ENCODE measurements at regions not wholly inside any gene's neighbourhood (a gene's known extent, or its start where the extent isn't known, plus 50 kb on each side); places are given as distances from the start of the nearest gene placed in this dataset.
"Not testable (repeated sequence)": the region's sequence is repeated elsewhere in the genome, so short reads cannot be mapped to it uniquely, and the experiment has no call there.

GRCh38 chr6:14547284-14547998, 429.9 kb downstream of the CD83 start:
- H3K4me3 ChIP-seq (ENCODE audit: low read depth, low read length): no peak overlapping the region
- TF ChIP-seq CTCF (conservative IDR thresholded peaks at IDR 0.05; ENCODE audit: low read depth, low read length): no peak
- no peak for DNase-seq (ENCODE audit: low read depth)

GRCh38 chr6:14549304-14549770, 431.8 kb downstream of the CD83 start:
- H3K4me3 ChIP-seq (ENCODE audit: low read depth, low read length): no peak overlapping the region
- TF ChIP-seq CTCF (conservative IDR thresholded peaks at IDR 0.05; ENCODE audit: low read depth, low read length): no peak
- DNase-seq (ENCODE audit: low read depth): no peak

GRCh38 chr6:14549871-14550270, 432.3 kb downstream of the CD83 start:
- DNase-seq (ENCODE audit: low read depth): no peak

GRCh38 chr6:14550410-14550809, 432.8 kb downstream of the CD83 start:
- no peak for DNase-seq (ENCODE audit: low read depth)
- H3K4me3 ChIP-seq (ENCODE audit: low read depth, low read length): no peak overlapping the region
- no peak for TF ChIP-seq CTCF (conservative IDR thresholded peaks at IDR 0.05; ENCODE audit: low read depth, low read length)

More at GRCh38 chr6:14549871-14550270, 432.3 kb downstream of the CD83 start:
- no peak for TF ChIP-seq CTCF (conservative IDR thresholded peaks at IDR 0.05; ENCODE audit: low read depth, low read length)
- H3K4me3 ChIP-seq (ENCODE audit: low read depth, low read length): no peak overlapping the region

- H3K4me3 ChIP-seq (ENCODE audit: low read depth, low read length): no peak overlapping the region
- TF ChIP-seq CTCF (conservative IDR thresholded peaks at IDR 0.05; ENCODE audit: low read depth, low read length): no peak
- DNase-seq (ENCODE audit: low read depth): no peak
Measured at GRCh38 chr6:14550822-14551221, 433.2 kb downstream of the CD83 start.

GRCh38 chr6:14551601-14552000, 434.0 kb downstream of the CD83 start:
- DNase-seq (ENCODE audit: low read depth); H3K4me3 ChIP-seq (ENCODE audit: low read depth, low read length): not testable (repeated sequence)

- no peak for DNase-seq (ENCODE audit: low read depth)
- no peak overlapping the region for H3K4me3 ChIP-seq (ENCODE audit: low read depth, low read length)
- no peak for TF ChIP-seq CTCF (conservative IDR thresholded peaks at IDR 0.05; ENCODE audit: low read depth, low read length)
Measured at GRCh38 chr6:14552891-14553290, 435.3 kb downstream of the CD83 start.

Measured in epithelial cell of proximal tubule (primary cell).